NOMO-1 treated with dmso at 0.1 percent for 144 hours (cell line): ENCODE measurements at regions not wholly inside any gene's neighbourhood (a gene's known extent, or its start where the extent isn't known, plus 50 kb on each side); places are given as distances from the start of the nearest gene placed in this dataset.

Experiments used
- DNase-seq: peaks from one replicate; lab custom pipeline; 2025; ENCODE audit not compliant: unreplicated experiment; lab: John Stamatoyannopoulos, UW

GRCh38 chr15:94606286-94606685, 374.9 kb downstream of the MCTP2 start:
- no peak for DNase-seq

DNA sequence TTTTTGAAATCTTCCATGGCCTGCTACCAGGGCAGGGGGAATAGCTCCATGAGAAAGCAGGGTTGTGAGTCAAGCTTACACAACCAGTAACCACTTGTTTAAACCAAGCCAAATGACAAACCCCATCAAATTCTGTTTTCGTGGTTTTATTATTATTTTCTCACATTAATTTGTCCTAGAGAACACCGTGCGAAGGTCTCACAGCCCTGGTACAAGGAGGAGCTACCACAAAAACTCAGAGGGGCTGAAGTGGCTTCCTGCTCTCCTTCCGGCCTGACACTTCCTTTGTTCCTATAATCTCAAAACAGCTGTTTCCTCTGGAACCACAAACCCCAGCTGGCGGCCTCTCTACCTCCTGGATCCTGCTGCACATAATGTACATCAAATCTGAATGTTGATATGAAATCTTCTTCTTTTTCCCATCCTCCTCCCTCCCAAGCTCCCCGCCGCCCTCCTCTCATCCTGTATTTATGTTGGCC, 375.9 kb downstream of the MCTP2 start:
- DNase-seq, result no peak

DNA sequence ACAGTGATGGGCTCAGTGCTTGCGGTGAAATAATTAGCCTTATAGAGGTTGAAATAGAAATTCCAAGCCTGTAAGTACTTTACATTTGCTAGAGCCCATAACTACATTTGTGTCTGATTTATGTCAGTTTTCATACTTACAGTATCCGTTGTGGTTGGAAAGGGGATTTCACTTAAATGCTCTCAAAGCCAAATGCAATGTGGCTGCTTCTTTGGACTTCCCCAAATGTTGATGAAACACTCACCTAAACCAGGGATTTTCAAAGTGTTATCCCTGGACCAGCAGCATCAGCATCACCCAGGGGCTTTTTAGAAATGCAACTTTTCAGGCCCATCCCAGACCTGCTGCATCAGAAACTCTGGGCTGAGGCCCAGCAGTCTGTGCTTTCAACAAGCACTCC, 378.7 kb downstream of the MCTP2 start:
- no peak for DNase-seq

- no peak for DNase-seq
These were observed 379.1 kb downstream of the MCTP2 start for GRCh38 chr15:94610485-94610884.

DNA sequence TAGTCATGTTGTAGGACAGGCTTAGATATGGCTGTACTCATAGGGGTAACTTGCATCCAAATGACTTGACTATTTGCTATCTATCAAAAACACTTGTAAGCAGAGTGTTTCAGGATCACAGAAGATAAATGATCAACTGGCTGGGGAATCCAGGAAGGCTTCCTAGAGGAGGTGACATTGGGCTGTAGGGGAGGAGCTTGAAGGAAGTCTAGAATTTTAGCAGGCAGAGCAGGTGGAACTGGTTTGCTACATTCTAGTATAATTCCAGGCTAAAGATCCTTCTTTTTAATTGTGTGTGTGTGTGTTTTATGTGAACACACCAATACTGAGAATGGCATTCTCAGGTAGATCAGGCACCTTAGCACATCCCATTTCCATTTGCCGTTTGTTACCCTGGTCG, 380.3 kb downstream of the MCTP2 start:
- no peak for DNase-seq

- no peak for DNase-seq
These were observed 384.3 kb downstream of the MCTP2 start for GRCh38 chr15:94615688-94616087.

- DNase-seq, result no peak
These were observed 389.3 kb downstream of the MCTP2 start for GRCh38 chr15:94620632-94621031.

- no peak for DNase-seq
These were observed 390.4 kb downstream of the MCTP2 start for GRCh38 chr15:94621736-94622135.

GRCh38 chr15:94626949-94627348, 395.6 kb downstream of the MCTP2 start:
- DNase-seq, result no peak

DNA sequence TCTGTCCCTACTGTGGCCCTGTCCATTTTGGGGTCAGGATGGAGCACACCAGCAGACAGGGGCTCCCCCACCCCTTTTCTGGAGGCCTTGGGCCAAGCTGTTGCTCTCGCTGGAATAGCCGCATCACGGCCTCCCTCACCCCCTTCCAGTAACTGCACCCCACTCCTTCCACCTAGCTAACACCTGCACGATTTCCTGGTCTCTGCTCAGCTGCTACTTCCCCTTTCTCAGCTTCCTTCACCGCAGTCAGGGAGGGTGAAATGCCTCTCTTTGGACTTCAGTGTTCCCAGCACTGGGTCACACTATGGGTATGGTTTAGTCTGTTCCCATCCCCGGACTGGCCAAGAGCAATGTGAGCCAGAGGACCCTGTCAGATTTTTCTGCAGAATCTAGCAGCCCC, 400.2 kb downstream of the MCTP2 start:
- DNase-seq, result no peak

- no peak for DNase-seq
These were observed 406.8 kb downstream of the MCTP2 start for GRCh38 chr15:94638183-94638582.

DNA sequence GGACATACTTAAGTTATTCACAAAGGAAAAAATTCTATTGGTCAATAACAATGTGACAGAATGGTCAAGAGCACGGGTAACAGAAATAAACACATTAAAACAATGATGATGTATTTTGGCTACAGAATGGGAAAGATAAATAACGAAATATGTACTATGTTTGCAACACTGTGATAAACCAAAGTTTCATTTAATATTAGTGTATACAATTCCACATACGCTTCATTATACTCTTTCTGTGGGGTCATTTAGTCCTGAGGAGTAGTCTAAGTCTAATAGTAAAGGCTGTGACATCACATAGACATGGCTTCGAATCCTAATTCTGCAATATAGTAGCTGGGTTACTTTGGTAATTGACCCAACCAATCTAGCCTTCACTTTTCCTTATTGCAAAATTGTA, 408.3 kb downstream of the MCTP2 start:
- DNase-seq, result no peak

GRCh38 chr15:94644433-94644832, 413.1 kb downstream of the MCTP2 start:
- no peak for DNase-seq

- no peak for DNase-seq
These were observed 421.7 kb downstream of the MCTP2 start for GRCh38 chr15:94653071-94653470.

DNA sequence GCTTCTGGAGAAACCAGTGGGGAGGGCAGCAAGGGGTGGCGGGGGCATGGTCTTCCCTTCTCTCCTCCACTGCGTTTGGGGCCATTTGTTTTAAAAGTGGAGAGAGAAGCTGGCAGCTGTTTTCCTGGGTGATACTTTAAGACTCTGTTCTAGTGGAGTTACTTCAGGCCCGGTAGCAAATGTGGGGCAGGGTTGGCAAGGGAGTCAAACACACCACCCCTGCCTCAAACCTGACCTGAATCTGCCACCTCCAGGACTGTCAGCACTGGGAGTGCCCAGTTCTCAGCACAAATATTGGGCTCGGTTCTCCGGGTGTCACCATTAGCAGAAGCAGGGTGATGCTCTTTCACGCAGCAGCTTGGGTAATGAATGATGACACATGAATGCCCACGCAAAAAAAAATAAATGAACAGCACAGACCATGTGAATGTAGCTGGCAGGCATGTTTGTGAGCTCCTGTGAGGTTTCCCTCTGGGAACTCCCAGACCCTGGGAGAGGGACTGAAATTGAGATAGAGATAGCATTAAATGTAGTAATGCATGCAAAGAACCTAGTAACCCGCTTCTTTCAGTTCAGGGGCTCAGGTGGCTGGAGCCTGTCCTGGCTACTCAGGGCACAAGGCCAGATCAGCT, 424.0 kb downstream of the MCTP2 start:
- DNase-seq, result no peak

GRCh38 chr15:94665676-94666441, 434.5 kb downstream of the MCTP2 start:
- no peak for DNase-seq

DNA sequence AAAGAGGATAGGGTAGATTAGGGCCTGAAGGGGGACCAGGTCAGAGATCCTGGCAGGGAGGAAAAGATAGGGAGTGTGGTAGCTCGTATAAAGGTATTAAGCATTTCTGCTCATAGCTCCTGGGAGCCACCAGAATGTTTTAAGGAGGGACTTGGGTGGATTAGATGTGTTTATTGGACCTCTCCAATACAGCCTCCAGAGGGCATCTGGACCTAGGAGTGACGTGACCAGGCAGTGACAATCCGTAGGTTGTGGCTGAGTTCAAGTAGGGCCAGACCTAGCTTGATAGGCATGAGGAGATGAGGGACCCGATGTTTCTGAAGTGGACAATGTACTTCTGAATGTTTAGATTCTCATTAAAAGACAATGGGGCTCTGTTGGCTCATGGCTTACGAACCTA, 435.2 kb downstream of the MCTP2 start:
- no peak for DNase-seq

DNA sequence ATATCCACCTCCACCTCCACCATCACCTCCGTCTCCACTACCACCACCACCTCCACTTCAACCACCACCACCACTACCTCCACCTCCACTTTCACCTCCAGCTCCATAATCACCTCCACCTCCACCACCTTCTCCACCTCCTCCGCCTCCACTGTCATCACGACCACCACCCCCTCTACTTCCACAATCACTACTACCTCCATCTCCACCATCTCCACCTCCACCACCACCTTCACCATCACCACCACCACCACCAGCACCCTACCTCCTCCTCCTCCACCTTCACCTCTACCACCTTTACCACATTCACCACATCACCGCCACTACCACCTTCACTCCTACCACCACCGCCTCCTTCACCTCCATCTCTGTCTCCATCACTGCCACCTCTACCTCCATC, 435.7 kb downstream of the MCTP2 start:
- DNase-seq, result no peak

- no peak for DNase-seq
These were observed 439.2 kb downstream of the MCTP2 start for GRCh38 chr15:94670438-94671034.

GRCh38 chr15:94671858-94672532, 440.6 kb downstream of the MCTP2 start:
- DNase-seq, result no peak

DNA sequence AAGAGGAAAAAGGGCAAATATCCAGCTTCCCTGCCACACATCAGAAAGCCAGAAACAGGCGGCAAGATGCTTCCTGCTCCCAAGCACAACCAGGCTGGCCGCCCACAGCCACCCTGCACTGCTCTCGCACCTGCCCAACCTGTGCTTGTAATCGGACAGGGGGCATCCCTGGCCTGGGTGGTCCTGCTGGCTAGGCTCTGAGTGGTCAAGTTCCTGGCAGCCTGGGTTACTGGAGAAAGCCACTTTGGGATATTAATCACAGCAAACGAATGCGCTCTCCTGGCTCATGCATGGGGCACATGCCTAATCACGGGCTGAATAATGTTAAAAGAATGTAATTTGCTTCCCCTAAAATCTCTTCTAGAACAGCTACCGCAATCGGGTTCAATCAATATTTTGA, 442.4 kb downstream of the MCTP2 start:
- no peak for DNase-seq

DNA sequence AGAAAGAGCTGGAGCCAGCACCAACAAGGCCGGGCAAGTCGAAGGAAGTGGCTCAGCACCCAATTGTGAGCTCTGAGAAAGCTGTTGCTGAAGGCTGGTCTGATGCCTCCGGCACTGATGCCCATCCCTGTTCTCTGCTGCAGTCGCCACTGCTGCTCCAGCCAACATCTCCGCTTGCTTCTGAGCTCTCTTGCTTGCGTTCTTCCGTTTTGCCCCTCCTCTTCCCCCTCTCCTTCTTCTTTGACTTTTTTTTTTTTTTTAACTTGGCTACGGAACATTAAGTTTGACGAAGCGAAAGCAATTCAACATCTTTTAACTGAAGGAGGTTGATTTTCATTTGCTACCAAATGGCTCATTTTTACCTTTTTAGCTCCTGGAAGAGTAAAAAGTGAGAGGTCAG, 442.9 kb downstream of the MCTP2 start:
- no peak for DNase-seq
